ENCODE measurements at regions not wholly inside any gene's neighbourhood (a gene's known extent, or its start where the extent isn't known, plus 50 kb on each side); places are given as distances from the start of the nearest gene placed in this dataset.

- TF ChIP-seq HDAC2 (IDR thresholded peaks at IDR 0.05; ENCODE audit: borderline replicate concordance in 1 of 2, low read depth in 2 of 2, low read length in 2 of 2) = no peak
Measured at GRCh38 chr3:177474652-177475355, 277.5 kb upstream of the TBL1XR1 start (continued).
